ENCODE measurements at regions not wholly inside any gene's neighbourhood (a gene's known extent, or its start where the extent isn't known, plus 50 kb on each side); places are given as distances from the start of the nearest gene placed in this dataset.

DNA sequence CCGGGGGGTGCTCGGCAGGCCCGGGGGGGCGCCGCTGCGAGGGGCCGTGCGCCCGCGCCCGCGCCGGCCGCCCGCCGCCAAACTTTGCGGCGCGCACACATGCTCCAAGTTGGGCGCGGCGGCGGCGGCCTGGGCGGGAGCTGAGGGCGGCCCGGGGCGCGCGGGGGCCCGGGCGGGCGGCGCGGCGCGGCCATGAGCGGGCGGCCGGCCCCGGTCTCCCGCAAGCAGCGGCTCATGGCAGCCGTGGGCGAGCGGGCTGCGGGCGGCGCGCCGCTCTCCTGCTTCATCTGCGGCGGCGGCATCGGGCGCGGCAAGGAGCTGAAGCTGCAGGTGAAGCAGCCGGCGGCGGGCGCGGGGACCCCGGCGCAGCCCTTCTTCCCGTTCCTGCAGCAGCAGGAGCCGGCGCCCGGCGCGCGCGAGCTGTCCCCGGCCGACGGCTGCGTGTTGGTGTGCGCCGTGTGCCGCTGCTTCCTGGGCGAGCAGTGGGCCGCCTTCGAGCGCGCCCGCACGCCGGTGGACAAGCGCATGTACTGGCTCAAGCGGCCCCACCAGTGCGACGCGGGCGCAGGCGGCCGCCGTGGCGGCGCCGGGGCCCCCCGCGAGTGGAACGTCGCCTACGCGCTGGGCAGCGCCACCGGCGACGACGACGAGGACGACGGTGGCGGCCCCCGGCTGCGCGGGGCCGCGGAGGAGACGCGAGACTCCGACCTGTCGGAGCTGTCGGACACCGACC is 57.2 kb upstream of the CIBAR2 start:
- DNase-seq (peak in 2 of 4 donors; percentile 39 to 45), ATAC-seq (peak; percentile 38)
- Histone ChIP-seq H3K4me3 (no peak overlapping the region), H3K27ac (no peak overlapping the region), H3K9me3 (no peaks in the 10 kb centered on the region), H3K27me3 (no peaks in the 10 kb centered on the region), H3K4me1 (peaks cover 70% of the 10 kb centered on the region), H3K36me3 (replicated peaks in 1 of 2; ENCODE audit: insufficient read depth in 1 of 2, low read depth in 2 of 2) (no peaks in the 10 kb centered on the region)
- WGBS, 2 donors: 1% methylated on average over 97 of the region's 125 CpGs; no CpG with 5 or more reads in 1 of the 2 donors
- TF ChIP-seq, protein P1, sequence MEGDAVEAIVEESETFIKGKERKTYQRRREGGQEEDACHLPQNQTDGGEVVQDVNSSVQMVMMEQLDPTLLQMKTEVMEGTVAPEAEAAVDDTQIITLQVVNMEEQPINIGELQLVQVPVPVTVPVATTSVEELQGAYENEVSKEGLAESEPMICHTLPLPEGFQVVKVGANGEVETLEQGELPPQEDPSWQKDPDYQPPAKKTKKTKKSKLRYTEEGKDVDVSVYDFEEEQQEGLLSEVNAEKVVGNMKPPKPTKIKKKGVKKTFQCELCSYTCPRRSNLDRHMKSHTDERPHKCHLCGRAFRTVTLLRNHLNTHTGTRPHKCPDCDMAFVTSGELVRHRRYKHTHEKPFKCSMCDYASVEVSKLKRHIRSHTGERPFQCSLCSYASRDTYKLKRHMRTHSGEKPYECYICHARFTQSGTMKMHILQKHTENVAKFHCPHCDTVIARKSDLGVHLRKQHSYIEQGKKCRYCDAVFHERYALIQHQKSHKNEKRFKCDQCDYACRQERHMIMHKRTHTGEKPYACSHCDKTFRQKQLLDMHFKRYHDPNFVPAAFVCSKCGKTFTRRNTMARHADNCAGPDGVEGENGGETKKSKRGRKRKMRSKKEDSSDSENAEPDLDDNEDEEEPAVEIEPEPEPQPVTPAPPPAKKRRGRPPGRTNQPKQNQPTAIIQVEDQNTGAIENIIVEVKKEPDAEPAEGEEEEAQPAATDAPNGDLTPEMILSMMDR (IDR thresholded peaks at IDR 0.05): no peak
- TF ChIP-seq POLR2A (IDR thresholded peaks at IDR 0.05): no peak
- intact Hi-C loops (cut with DNase I): no loop called here

DNA sequence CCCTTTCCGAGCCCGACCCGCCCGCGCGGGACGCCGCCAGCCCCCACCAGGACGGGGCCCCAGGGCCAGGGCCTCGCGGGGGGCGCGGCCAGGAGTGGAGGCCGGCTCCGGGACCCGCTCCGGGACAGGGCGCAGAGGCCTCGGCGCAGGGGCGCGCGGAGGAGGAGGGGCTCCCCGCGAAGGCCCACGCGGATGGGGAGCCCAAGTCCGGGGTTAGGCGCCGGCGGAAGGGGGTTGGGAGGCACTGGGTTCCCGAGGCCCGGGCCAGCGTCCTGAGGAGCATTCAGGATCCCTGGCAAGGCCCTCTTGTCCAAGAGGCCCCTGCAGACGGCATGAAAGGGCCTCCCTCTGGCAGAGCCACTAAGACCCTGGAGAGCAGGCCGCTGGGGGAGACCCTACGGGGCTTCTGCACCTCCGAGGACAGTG is 57.8 kb upstream of the CIBAR2 start:
- H3K36me3 ChIP-seq (replicated peaks in 1 of 2; ENCODE audit: insufficient read depth in 1 of 2, low read depth in 2 of 2): no peaks in the 10 kb centered on the region
- H3K4me1 ChIP-seq: peaks cover 74% of the 10 kb centered on the region
- H3K27ac ChIP-seq: no peak overlapping the region
- 31 to 83% methylated on average over 7 to 21 of the region's 38 CpGs for WGBS, 2 donors
- H3K27me3 ChIP-seq: no peaks in the 10 kb centered on the region
- no peaks in the 10 kb centered on the region for H3K9me3 ChIP-seq
- DNase-seq (no peak), ATAC-seq (no peak)
- no peak for TF ChIP-seq POLR2A (IDR thresholded peaks at IDR 0.05)
- TF ChIP-seq, protein P1 (IDR thresholded peaks at IDR 0.05): no peak
- intact Hi-C loops (cut with DNase I): no loop called here
- no peak overlapping the region for H3K4me3 ChIP-seq

DNA sequence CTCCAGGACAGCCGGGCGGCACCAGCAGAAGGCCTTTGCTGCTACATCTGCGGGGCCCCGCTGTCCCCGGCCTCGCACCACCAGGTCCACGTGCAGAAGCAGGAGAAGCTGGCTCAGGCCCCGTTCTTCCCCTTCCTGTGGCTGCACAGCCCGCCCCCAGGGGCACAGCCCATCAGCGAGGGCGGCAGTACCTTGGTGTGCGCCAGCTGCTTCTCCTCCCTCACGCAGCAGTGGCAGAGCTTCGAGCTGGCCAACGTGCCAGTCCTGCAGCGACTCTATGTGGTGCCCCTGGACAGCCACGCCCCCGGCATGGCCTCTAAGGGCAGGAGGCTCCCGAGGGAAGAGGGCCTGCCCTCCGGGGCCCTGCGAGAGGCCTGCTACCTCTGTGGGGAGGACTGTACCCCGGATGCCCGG is 58.3 kb upstream of the CIBAR2 start:
- 81 to 92% methylated on average over 13 to 22 of the region's 23 CpGs for WGBS, 2 donors
- no peak overlapping the region for H3K27ac ChIP-seq
- no peak for ATAC-seq

DNA sequence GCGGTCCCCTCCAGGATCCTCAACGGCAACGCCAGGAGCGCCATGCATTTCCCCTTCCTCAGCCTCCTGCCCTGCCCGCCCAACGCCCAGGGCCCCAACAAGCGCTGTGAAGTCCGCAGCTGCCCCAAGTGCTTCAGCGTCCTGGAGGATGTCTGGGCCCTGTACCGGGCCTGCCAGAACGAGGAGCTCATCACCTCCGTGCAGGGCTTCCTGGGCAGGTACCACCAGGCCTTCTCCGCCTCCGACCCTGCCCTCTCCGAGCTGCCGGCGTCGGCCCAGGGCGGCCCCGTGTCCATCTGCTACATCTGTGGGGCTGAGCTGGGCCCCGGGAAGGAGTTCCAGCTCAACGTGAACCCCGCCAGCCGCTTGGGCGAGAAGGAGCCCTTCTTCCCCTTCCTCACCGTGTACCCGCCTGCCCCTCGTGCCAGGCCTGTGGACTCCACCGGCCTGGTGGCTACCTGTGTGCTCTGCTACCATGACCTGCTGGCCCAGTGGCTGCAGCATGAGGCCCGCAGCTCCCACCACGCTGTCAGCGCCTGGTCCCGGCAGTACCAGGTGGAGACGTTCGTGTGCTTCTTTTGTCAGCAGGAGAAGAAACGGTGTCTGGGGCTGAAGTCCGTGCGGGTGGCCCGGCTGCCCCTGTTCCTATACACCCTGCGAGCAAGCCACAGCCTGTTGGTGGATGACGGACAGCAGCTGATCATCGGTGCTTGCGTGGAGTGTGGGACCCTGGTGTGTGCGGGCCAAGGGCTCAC is 58.9 kb upstream of the CIBAR2 start:
- H3K36me3 ChIP-seq (replicated peaks in 1 of 2; ENCODE audit: insufficient read depth in 1 of 2, low read depth in 2 of 2): no peaks in the 10 kb centered on the region
- 95 to 97% methylated on average over 13 to 40 of the region's 44 CpGs for WGBS, 2 donors
- intact Hi-C loops (cut with DNase I): no loop called here
- H3K27me3 ChIP-seq: no peaks in the 10 kb centered on the region
- no peak for TF ChIP-seq POLR2A (IDR thresholded peaks at IDR 0.05)
- TF ChIP-seq, protein P1 (IDR thresholded peaks at IDR 0.05): no peak
- H3K4me3 ChIP-seq: no peak overlapping the region
- peaks cover 74% of the 10 kb centered on the region for H3K4me1 ChIP-seq
- no peak overlapping the region for H3K27ac ChIP-seq
- no peak for DNase-seq
- no peak for ATAC-seq
- H3K9me3 ChIP-seq: no peaks in the 10 kb centered on the region

More for the DNA sequence above, 58.3 kb upstream of the CIBAR2 start:
- TF ChIP-seq POLR2A (IDR thresholded peaks at IDR 0.05): no peak
- TF ChIP-seq, protein P1 (IDR thresholded peaks at IDR 0.05): peak in 1 of 7 experiments; percentile 1
- DNase-seq: peak in 1 of 4 donors; percentile 53
- Histone ChIP-seq H3K4me3 (no peak overlapping the region), H3K27me3 (no peaks in the 10 kb centered on the region), H3K4me1 (peaks cover 74% of the 10 kb centered on the region), H3K36me3 (replicated peaks in 1 of 2; ENCODE audit: insufficient read depth in 1 of 2, low read depth in 2 of 2) (no peaks in the 10 kb centered on the region), H3K9me3 (no peaks in the 10 kb centered on the region)
- intact Hi-C loops (cut with DNase I): no loop called here

All from body of pancreas (tissue), 4 donors.